ENCODE measurements at regions not wholly inside any gene's neighbourhood (a gene's known extent, or its start where the extent isn't known, plus 50 kb on each side); places are given as distances from the start of the nearest gene placed in this dataset.

- DNase-seq (ENCODE audit: low spot score) = no peak
Observed at GRCh38 chr4:53644607-53645006, 53.3 kb upstream of the LNX1 start.
